DMS 273 treated with DMSO at 0.1 percent for 48 hours (cell line): ENCODE measurements at regions not wholly inside any gene's neighbourhood (a gene's known extent, or its start where the extent isn't known, plus 50 kb on each side); places are given as distances from the start of the nearest gene placed in this dataset.

Experiments
- DNase-seq: peaks from one replicate; lab custom pipeline; 2025; lab: John Stamatoyannopoulos, UW

GRCh38 chr16:5590416-5590815 is 492.8 kb upstream of the EEF2KMT start:
- DNase-seq = no peak

DNA sequence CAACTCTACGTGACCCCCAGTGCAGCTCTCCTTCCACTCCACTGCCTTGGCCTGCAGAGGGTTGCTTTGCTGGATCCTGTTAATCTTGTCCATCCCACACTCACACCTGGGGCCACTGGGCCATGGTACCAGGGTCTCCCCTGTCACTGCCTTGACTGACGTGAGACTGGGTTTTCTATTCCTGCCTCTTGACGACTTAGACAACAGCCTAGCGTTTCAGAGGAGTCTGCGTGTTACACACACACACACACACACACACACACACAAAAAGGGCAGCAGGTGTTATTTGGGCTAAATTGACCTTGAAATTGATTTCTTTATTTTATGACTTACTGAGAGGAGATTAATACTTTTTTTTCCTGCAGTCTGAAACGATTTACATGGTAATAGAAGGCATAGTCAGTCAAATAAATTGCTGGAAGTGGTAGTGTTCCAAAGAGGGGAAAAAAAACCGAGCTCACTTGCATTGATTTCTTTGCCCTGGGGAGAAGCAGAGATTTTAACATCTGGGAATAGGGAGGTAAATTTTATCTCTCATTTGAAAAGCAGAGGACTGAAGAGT is 492.3 kb upstream of the EEF2KMT start:
- DNase-seq = no peak

DNA sequence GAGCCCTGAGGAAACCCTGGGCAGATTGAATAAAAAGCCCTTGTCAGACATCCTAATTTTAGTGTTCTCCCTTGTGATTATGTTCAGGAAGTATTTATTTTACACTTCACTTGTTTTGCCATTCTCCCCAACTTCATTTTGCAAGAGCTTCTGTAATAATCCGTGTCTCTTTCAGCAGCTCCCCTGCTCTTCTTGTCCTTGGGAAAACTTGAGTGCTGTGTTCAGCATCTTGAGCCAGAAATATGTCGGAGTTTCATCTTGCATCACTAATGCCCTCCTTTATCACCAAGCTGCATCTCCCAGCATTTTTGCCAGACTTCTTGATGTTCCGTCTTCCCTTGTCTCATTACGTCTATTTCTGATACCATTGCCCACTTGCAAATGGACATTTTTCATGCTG is 486.5 kb upstream of the EEF2KMT start:
- no peak for DNase-seq

DNA sequence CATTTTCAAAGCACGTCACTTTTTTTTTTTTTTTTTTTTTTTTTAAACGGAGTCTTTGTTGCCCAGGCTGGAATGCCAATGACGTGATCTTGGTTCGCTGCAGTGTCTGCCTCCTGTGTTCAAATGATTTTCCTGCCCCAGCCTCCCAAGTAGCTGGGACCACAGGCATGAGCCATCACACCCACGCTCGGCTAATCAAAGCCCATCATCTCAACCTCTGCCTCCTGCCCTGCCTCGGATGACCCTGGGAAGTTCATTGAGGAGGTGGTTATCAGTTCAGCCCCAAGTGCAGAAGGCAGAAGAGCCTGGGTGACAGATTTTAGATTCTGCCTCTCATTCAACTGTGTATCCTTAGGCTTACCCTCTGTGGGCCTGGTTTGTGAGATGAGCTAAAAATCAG is 484.9 kb upstream of the EEF2KMT start:
- DNase-seq = no peak

GRCh38 chr16:5581908-5582307 is 484.3 kb upstream of the EEF2KMT start:
- no peak for DNase-seq

- DNase-seq = no peak
Observed at GRCh38 chr16:5581428-5581827, 483.8 kb upstream of the EEF2KMT start.

GRCh38 chr16:5580772-5581171 is 483.2 kb upstream of the EEF2KMT start:
- DNase-seq = no peak

DNA sequence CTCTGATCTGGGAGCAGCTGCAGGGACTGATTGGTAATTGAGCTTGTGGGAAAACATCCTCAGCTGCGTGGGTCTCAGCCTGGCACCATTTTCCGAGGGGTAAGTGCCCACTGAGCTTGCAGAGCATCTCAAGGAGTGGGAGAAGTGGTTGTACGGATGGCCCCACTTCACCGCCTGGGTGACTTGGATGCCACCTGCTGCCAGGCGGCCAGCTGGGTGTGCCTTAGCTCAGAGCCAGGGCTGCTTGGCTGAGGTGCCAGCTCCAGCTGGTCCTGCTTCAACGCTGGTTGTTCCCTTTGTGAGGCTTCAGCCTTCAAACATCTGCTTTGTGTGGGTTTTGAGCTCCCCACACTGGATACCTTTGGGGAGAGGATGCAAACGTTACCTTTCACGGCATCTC is 482.7 kb upstream of the EEF2KMT start:
- no peak for DNase-seq

DNA sequence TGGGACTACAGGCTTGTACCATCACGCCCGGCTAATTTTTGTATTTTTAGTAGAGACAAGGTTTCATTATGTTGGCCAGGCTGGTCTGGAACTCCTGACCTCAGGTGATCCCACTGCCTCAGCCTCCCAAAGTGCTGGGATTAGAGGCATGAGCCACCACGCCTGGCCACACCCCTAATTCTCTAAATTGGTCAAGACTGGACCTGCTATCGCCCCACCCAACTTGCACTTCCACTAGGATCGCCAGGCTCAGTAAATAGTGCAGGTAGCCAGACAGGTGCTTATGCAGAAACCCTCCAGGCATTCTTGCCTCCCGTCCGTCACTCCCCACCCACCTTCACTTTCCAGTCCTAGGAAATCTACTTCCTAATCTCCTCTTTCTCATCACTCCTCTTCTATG is 481.4 kb upstream of the EEF2KMT start:
- DNase-seq = no peak

DNA sequence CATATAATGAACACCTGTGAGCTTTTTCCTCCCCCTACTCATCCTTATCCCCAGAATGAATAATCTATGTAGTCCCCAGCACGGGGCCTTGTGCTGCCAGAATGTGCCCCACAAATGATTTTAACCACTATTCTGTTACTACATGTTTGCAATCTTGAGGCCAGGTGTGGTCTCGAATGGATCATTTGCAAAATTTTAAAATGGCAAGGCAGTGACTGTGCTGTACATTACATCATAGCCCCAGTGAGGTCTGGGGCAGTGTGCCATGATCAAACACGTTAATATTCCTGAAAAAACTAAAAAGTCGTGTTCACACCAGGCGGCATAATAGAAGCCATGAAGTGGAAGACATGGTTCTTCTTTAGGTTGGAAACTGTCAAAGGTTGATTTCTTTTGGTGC is 479.9 kb upstream of the EEF2KMT start:
- no peak for DNase-seq

- DNase-seq = no peak
Observed at GRCh38 chr16:5575646-5576245, 478.2 kb upstream of the EEF2KMT start.

DNA sequence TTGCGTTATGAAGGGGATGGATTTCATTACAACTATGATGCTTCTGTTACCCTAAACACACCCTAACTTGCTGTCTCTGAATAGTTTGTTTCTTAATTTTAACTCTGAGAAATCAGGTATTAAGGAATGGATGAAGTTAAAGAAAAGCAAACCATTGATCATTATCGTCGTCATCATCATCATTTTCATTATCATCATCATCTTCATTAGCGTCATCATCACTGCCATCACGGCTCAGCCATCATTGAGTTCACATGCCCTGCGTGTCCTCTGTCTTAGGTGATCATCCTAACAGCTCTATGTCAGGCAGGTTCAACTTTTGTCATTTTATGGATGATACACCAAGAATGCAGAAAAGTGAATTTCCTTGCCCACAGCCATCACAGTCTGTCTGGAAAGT is 477.5 kb upstream of the EEF2KMT start:
- DNase-seq = no peak

DNA sequence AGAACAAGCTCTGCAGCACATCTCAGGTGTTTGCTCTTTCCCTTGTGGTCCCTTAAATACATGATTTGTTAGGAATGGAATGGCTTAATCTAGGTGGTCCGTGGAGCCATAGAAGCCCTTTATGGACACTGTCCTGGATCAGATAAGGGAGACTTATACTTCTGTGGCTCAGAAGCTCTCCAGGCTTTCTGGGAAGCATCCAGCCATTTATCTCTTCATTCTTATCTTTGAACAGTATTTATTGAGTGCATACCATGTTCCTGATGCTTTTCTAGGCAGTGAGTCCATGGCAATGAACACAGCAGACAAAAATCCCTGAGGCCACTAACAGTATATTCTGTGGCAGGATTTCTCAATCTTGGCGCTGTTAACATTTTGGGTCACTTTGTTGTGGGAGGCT is 474.5 kb upstream of the EEF2KMT start:
- DNase-seq = no peak

DNA sequence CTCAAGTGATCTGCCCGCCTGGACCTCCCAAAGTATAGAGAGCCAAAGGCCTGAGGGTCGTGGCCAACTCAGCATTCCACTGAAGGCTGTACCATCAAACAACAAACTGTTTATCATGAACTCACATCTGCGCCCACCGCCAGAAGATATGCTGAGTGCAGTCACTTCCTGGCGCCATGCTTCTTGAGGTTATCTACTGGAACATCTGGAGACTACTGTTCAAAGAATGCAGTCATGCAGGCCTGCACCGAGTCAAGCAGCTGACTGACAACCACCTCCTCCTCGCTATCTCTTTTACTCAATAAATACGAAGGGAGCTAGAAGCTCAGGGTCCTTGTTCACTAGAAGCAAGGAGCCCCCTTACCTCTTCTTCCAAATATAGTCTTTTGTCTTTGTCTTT is 473.9 kb upstream of the EEF2KMT start:
- no peak for DNase-seq

- no peak for DNase-seq
Observed at GRCh38 chr16:5561800-5562199, 464.2 kb upstream of the EEF2KMT start.

- DNase-seq = no peak
Observed at GRCh38 chr16:5560084-5560483, 462.5 kb upstream of the EEF2KMT start.

GRCh38 chr16:5557966-5558365 is 460.4 kb upstream of the EEF2KMT start:
- no peak for DNase-seq

GRCh38 chr16:5557448-5557847 is 459.9 kb upstream of the EEF2KMT start:
- no peak for DNase-seq

DNA sequence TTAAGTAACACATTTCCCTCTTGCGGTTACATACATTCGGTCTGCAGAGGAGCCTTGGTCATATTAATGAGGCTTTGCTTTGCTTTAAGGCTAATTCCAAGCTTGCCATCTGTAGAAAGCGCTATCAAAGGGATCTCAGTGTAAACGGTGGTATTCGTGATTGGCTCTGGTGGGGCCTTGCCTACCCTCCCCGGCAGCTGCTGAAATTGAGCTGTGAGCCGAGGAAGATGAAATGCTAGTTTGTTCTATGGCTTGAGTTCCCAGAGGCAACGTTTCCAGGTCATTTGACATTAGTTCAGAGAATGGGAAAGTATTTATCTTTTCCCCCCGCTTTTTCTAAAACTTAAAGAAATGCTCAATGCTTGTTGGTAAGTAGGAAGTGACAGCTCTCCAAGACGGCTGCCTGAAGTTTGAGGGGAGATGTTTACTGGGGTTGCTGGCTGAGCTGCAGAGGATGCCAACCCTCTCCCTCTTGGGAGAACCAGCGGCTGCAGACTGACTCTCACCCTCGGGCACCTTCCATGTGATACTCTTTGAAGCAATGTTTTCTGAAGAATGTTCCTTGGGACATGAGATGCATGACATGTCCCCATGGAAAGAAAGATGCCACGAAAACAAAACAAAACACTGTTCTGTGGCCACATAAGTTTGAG is 458.7 kb upstream of the EEF2KMT start:
- no peak for DNase-seq

DNA sequence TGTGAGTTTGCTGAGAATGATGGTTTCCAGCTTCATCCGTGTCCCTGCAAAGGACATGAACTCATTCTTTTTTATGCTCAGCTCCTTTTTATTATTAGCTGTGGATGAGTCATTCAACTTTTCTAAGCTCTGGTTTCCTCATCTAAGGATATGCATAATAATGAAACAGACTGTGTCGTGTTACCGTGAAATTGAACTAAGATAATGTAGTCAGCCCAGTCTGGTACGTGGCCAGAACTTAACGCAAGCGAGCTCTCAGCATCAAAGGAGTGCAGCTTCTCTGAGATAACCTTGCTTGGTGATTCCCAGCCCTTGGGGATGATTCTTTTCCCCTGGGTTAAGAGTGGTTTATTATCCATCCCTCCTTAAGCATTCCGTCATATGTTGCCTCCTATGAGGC is 454.3 kb upstream of the EEF2KMT start:
- DNase-seq = no peak

DNA sequence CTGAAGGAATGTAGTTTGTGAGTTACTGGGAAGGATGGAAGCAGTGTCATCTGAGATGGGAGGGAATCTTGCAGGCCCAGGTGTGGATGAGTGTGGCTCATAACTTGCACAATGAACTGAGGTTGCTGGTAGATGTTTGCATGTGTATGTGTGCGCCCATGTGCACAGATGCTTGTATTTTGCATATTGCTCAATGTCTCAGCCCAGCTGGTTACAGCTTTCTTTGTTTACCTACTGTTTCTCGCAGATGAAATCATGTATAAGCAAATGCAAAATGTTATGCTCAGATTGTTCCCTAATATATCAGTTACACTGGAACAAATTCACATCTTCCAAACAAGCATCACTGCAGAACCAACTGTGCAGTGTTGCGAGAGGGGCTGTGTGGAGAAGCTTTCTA is 452.2 kb upstream of the EEF2KMT start:
- no peak for DNase-seq

GRCh38 chr16:5541356-5541755 is 443.8 kb upstream of the EEF2KMT start:
- DNase-seq = no peak

- DNase-seq = no peak
Observed at GRCh38 chr16:5537347-5537746, 439.8 kb upstream of the EEF2KMT start.

GRCh38 chr16:5533321-5533888 is 435.8 kb upstream of the EEF2KMT start:
- DNase-seq = no peak
